ENCODE measurements at regions not wholly inside any gene's neighbourhood (a gene's known extent, or its start where the extent isn't known, plus 50 kb on each side); places are given as distances from the start of the nearest gene placed in this dataset.

- TF ChIP-seq CTCF (IDR thresholded peaks at IDR 0.05): no peak
- no peak for TF ChIP-seq ZFX (IDR thresholded peaks at IDR 0.05; ENCODE audit: borderline replicate concordance)
Observed at GRCh38 chr1:182238421-182238820, 153.2 kb downstream of the GLUL start.
